MM.1S (cell line): ENCODE measurements at regions not wholly inside any gene's neighbourhood (a gene's known extent, or its start where the extent isn't known, plus 50 kb on each side); places are given as distances from the start of the nearest gene placed in this dataset.

Source experiments
- DNase-seq: peaks from one replicate; pipeline ENCODE4 v3.0.0-alpha.2; 2015
- H2AFZ ChIP-seq: fragments of 300-600 bp; sonication (generic); 2 replicates; pipeline ENCODE4 v1.6.0; 2016; ENCODE audit warnings: antibody characterized with exemption, low read length
- H3F3A ChIP-seq: fragments of 300-600 bp; sonication (generic); 2 replicates; pipeline ENCODE4 v1.6.1; 2016; ENCODE audit warnings: mild to moderate bottlenecking, antibody characterized with exemption, low read length, moderate library complexity, mixed read lengths; ENCODE audit not compliant: insufficient read depth
- H3K27ac ChIP-seq: fragments of 300-600 bp; sonication (generic); 2 replicates; pipeline ENCODE4 v1.5.1; 2016; ENCODE audit warnings: mild to moderate bottlenecking, low read length
- H3K27me3 ChIP-seq: fragments of 300-600 bp; sonication (generic); replicated peaks from 2 replicates; pipeline ENCODE4 v1.6.0; 2016; ENCODE audit warnings: low read length; ENCODE audit not compliant: insufficient read depth
- H3K36me3 ChIP-seq: fragments of 300-600 bp; sonication (generic); replicated peaks from 2 replicates; pipeline ENCODE4 v1.6.1; 2016; ENCODE audit warnings: mild to moderate bottlenecking, low read length, mixed read lengths; ENCODE audit not compliant: insufficient read depth
- H3K4me1 ChIP-seq: fragments of 300-600 bp; sonication (generic); 2 replicates; pipeline ENCODE4 v1.6.1; 2016; ENCODE audit warnings: low read length, mixed read lengths
- H3K4me2 ChIP-seq: fragments of 300-600 bp; sonication (generic); 2 replicates; pipeline ENCODE4 v1.6.0; 2016; ENCODE audit warnings: low read depth, low read length
- H3K4me3 ChIP-seq: fragments of 300-600 bp; sonication (generic); 2 replicates; pipeline ENCODE4 v1.5.1; 2016; ENCODE audit warnings: low read length, mixed read lengths
- H3K79me2 ChIP-seq: fragments of 300-600 bp; sonication (generic); 2 replicates; pipeline ENCODE4 v1.6.1; 2016; ENCODE audit warnings: mixed run types, low read length, mixed read lengths
- H3K9ac ChIP-seq: fragments of 300-600 bp; sonication (generic); 2 replicates; pipeline ENCODE4 v1.6.1; 2016; ENCODE audit warnings: low read length, mixed read lengths
- H3K9me2 ChIP-seq: fragments of 300-600 bp; sonication (generic); replicated peaks from 2 replicates; pipeline ENCODE4 v1.6.1; 2016; ENCODE audit warnings: mild to moderate bottlenecking, low read length, mixed read lengths; ENCODE audit not compliant: insufficient read depth
- H3K9me3 ChIP-seq: fragments of 300-600 bp; sonication (generic); replicated peaks from 2 replicates; pipeline ENCODE4 v1.6.1; 2016; ENCODE audit warnings: mild to moderate bottlenecking, low read length, mixed read lengths; ENCODE audit not compliant: insufficient read depth
- H4K20me1 ChIP-seq: fragments of 300-600 bp; sonication (generic); 2 replicates; pipeline ENCODE4 v1.6.1; 2016; ENCODE audit warnings: mild to moderate bottlenecking, low read length, moderate library complexity, mixed read lengths; ENCODE audit not compliant: insufficient read depth
- EZH2 ChIP-seq: fragments of 300-600 bp; sonication (generic); optimal IDR thresholded peaks from 2 replicates; pipeline ENCODE3; 2017; ENCODE audit warnings: low read depth, mild to moderate bottlenecking, antibody characterized with exemption, low read length, mixed read lengths
- EZH2phosphoT487 ChIP-seq: fragments of 300-600 bp; sonication (generic); IDR thresholded peaks from 2 replicates; pipeline ENCODE4 v1.6.1; 2018; ENCODE audit warnings: antibody characterized with exemption, low read length
- TF ChIP-seq, protein P1 (sequence below): fragments of 300-600 bp; sonication (generic); IDR thresholded peaks from 2 replicates; pipeline ENCODE4 v1.5.1; 2016; ENCODE audit warnings: antibody characterized with exemption, low read length, mixed read lengths

DNA sequence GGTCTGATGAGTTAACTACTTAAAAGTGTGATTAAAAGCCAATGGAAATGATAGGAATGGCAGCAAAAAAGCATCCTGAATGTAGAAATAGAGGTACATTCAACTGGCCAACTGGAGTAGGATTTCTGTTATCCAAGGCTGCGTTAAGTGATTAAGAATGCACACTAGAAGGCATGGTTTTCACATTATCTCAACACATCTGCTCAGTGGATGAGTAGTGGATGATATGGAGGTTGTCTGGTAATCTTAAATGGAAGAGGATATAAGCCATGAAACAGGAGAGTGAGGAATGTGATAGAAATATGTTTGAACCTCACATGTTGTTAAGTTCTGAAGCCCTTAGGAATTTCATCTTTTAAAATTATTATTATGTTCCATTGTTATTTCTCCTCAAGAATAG lies 839.9 kb downstream of the USP25 start:
- Histone ChIP-seq H3K4me3 (no peak overlapping the region), H3K4me2 (no peak overlapping the region), H3K36me3 (no peaks in the 10 kb centered on the region), H2AFZ (no peak overlapping the region), H3F3A (no peaks in the 10 kb centered on the region), H3K79me2 (no peaks in the 10 kb centered on the region), H3K9me3 (no peaks in the 10 kb centered on the region), H3K27me3 (no peaks in the 10 kb centered on the region), H4K20me1 (no peaks in the 10 kb centered on the region), H3K4me1 (no peaks in the 10 kb centered on the region), H3K9ac (no peak overlapping the region), H3K27ac (no peak overlapping the region), H3K9me2 (no peaks in the 10 kb centered on the region; the same call in 1 of the 2 replicates)
- TF ChIP-seq, protein P1, sequence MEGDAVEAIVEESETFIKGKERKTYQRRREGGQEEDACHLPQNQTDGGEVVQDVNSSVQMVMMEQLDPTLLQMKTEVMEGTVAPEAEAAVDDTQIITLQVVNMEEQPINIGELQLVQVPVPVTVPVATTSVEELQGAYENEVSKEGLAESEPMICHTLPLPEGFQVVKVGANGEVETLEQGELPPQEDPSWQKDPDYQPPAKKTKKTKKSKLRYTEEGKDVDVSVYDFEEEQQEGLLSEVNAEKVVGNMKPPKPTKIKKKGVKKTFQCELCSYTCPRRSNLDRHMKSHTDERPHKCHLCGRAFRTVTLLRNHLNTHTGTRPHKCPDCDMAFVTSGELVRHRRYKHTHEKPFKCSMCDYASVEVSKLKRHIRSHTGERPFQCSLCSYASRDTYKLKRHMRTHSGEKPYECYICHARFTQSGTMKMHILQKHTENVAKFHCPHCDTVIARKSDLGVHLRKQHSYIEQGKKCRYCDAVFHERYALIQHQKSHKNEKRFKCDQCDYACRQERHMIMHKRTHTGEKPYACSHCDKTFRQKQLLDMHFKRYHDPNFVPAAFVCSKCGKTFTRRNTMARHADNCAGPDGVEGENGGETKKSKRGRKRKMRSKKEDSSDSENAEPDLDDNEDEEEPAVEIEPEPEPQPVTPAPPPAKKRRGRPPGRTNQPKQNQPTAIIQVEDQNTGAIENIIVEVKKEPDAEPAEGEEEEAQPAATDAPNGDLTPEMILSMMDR, result no peak
- TF ChIP-seq EZH2phosphoT487, result no peak
- TF ChIP-seq EZH2, result no peak
- no peak for DNase-seq

DNA sequence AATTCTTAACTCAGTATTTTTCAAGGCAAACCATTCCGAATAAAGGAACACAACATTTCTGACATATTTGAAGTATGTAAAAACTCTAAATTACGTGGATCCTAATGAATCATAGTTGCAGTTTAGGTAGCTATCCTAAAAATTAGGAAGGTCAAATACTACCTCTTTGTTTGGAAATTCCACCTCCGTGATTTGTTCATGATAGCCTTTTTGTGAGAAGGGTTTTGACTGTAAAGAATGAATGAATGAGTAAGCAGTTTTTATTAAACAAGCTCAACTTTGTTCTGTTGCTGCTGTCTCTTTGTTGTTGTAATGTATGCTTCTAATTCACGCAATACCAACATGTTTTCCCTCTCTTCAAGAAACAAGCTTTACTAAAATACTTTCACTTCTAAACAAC lies 840.4 kb downstream of the USP25 start:
- TF ChIP-seq EZH2phosphoT487 (no peak), EZH2 (no peak)
- TF ChIP-seq, protein P1, result no peak

DNA sequence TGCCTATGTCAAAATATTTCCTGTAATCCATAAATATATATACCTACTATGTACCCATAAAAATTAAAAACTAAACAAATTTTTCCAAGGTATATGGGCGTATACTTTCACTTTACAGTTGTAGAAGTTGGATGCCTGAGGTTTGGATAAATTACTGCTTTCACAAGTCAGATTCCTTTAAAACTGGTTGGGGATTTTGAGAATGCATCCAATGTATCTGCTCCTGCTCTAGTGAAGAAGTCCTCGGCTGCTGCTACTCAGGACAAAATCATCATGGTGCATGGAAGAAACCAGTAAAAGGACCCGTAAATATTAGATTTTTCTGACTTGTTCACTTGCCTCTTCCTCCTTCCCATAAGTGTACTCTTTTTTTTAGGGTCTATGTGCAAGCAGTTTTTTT lies 841.1 kb downstream of the USP25 start:
- Histone ChIP-seq H3K79me2 (no peaks in the 10 kb centered on the region), H3K27me3 (no peaks in the 10 kb centered on the region), H3K4me3 (no peak overlapping the region), H3K9ac (no peak overlapping the region), H4K20me1 (no peaks in the 10 kb centered on the region), H3K27ac (no peak overlapping the region), H3K4me1 (no peaks in the 10 kb centered on the region), H3K4me2 (no peak overlapping the region), H3F3A (no peaks in the 10 kb centered on the region), H3K36me3 (no peaks in the 10 kb centered on the region), H3K9me3 (no peaks in the 10 kb centered on the region), H2AFZ (no peak overlapping the region), H3K9me2 (no peaks in the 10 kb centered on the region; the same call in 1 of the 2 replicates)
- DNase-seq, result no peak
- TF ChIP-seq, protein P1, result no peak
- TF ChIP-seq EZH2phosphoT487, result no peak
- TF ChIP-seq EZH2, result no peak

More for the DNA sequence above, 840.4 kb downstream of the USP25 start:
- no peaks in the 10 kb centered on the region for H3K9me3 ChIP-seq
- H3K27me3 ChIP-seq, result no peaks in the 10 kb centered on the region
- no peak overlapping the region for H3K9ac ChIP-seq
- H3K36me3 ChIP-seq, result no peaks in the 10 kb centered on the region
- H2AFZ ChIP-seq, result no peak overlapping the region
- H3K4me2 ChIP-seq, result no peak overlapping the region
- H4K20me1 ChIP-seq, result no peaks in the 10 kb centered on the region
- no peak overlapping the region for H3K27ac ChIP-seq
- H3F3A ChIP-seq, result no peaks in the 10 kb centered on the region
- H3K4me3 ChIP-seq, result no peak overlapping the region
- no peak for DNase-seq
- no peaks in the 10 kb centered on the region; the same call in 1 of the 2 replicates for H3K9me2 ChIP-seq
- H3K4me1 ChIP-seq, result no peaks in the 10 kb centered on the region
- no peaks in the 10 kb centered on the region for H3K79me2 ChIP-seq
